ENCODE measurements at regions not wholly inside any gene's neighbourhood (a gene's known extent, or its start where the extent isn't known, plus 50 kb on each side); places are given as distances from the start of the nearest gene placed in this dataset.

- BruUV-seq (replicated peaks): no TSS peak
- H3K9ac ChIP-seq (ENCODE audit: low read length): no peak overlapping the region
- H3K4me2 ChIP-seq (ENCODE audit: low read length): no peak overlapping the region
- RAD21 ChIA-PET (ENCODE audit: low non-redundant PET in 1 of 2, low total read pairs in 2 of 2, uncharacterized antibody in 2 of 2, unreplicated experiment in 2 of 2): no interaction called here
- no peak for DNase-seq (ENCODE audit: low read depth, low spot score)
- H3K27me3 ChIP-seq (ENCODE audit: insufficient read depth, low read length): no peaks in the 10 kb centered on the region
- no peaks in the 10 kb centered on the region for H3K4me1 ChIP-seq (ENCODE audit: control insufficient read depth in 1 of 2, insufficient read depth in 2 of 2, low read length in 2 of 2)
- H2AFZ ChIP-seq (ENCODE audit: low read depth, low read length, poor library complexity, severe bottlenecking): no peak overlapping the region
- H3K9me2 ChIP-seq (ENCODE audit: insufficient read depth): no peaks in the 10 kb centered on the region
- H4K20me1 ChIP-seq (ENCODE audit: insufficient read depth): no peaks in the 10 kb centered on the region
- no peaks in the 10 kb centered on the region for H3K36me3 ChIP-seq (ENCODE audit: control insufficient read depth in 1 of 2, insufficient read depth in 2 of 2, low read length in 2 of 2)
- no peak for ATAC-seq
- POLR2A ChIA-PET: no interaction called here
- intact Hi-C loops (cut with micrococcal nuclease): no loop called here
- no peaks in the 10 kb centered on the region for H3K79me2 ChIP-seq (ENCODE audit: insufficient read depth, low read length)
- CTCF ChIA-PET: no interaction called here
- no peak overlapping the region for H3K27ac ChIP-seq (ENCODE audit: low read depth, low read length)
- peaks cover 0 to 10% of the 10 kb centered on the region in 2 experiments; a peak in 1 of 4 replicates for H3K9me3 ChIP-seq (ENCODE audit: control insufficient read depth in 1 of 2, insufficient read depth in 1 of 2, low read depth in 1 of 2, low read length in 2 of 2)
- no peak overlapping the region for H3K4me3 ChIP-seq (replicated peaks in 1 of 2; ENCODE audit: low read depth in 1 of 2, low read length in 2 of 2)
- no peak for TF ChIP-seq EZH2phosphoT487 (IDR thresholded peaks at IDR 0.05; ENCODE audit: borderline replicate concordance)
- TF ChIP-seq FOSL1 (IDR thresholded peaks at IDR 0.05; ENCODE audit: low read depth): no peak
- no peak for TF ChIP-seq SIN3A (IDR thresholded peaks at IDR 0.05; ENCODE audit: low read depth)
- TF ChIP-seq JUND (IDR thresholded peaks at IDR 0.05): no peak
- TF ChIP-seq, protein P1, sequence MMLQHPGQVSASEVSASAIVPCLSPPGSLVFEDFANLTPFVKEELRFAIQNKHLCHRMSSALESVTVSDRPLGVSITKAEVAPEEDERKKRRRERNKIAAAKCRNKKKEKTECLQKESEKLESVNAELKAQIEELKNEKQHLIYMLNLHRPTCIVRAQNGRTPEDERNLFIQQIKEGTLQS (IDR thresholded peaks at IDR 0.05): no peak
- TF ChIP-seq ZBTB33 (IDR thresholded peaks at IDR 0.05; ENCODE audit: extremely low read depth, insufficient replicate concordance, low read length): no peak
- TF ChIP-seq POLR2A (IDR thresholded peaks at IDR 0.05; ENCODE audit: borderline replicate concordance, extremely low read depth, insufficient read depth, insufficient read length): no peak
- TF ChIP-seq CEBPB (IDR thresholded peaks at IDR 0.05; ENCODE audit: low read depth): no peak
- no peak for TF ChIP-seq SRF (IDR thresholded peaks at IDR 0.05; ENCODE audit: low read depth)
- no peak for TF ChIP-seq TCF7L2 (IDR thresholded peaks at IDR 0.05; ENCODE audit: borderline replicate concordance, extremely low read depth, insufficient read depth, insufficient read length)
These were observed 540.1 kb upstream of the C16orf82 start for GRCh38 chr16:26526633-26527032.
